ENCODE measurements at regions not wholly inside any gene's neighbourhood (a gene's known extent, or its start where the extent isn't known, plus 50 kb on each side); places are given as distances from the start of the nearest gene placed in this dataset.

DNA sequence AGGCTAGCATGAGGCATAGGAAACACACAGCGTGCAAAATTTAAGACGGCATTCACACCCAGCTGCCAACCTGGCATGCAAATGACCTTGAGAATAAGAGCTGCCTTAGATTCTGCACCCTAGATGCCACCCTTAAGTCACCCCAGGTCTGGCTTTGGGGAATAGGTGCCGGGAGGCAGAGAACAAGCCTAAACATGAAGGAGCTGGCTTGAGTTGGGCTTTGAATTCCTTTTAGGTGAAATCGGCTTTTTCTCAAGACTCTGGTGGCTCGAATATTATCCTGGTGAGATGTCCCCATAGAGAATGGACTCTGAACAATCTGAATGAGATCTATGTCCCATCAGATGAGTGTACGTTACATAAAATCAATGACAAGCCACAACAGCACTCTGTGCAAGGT lies 1090.5 kb downstream of the VRK1 start:
- H3K4me3 ChIP-seq (replicated peaks in 1 of 3; ENCODE audit: insufficient read depth in 1 of 3, low read depth in 2 of 3, low read length in 3 of 3): no peak overlapping the region
- no peak for TF ChIP-seq SIN3A (IDR thresholded peaks at IDR 0.05; ENCODE audit: borderline replicate concordance, low read depth, low read length)
- TF ChIP-seq, protein P1, sequence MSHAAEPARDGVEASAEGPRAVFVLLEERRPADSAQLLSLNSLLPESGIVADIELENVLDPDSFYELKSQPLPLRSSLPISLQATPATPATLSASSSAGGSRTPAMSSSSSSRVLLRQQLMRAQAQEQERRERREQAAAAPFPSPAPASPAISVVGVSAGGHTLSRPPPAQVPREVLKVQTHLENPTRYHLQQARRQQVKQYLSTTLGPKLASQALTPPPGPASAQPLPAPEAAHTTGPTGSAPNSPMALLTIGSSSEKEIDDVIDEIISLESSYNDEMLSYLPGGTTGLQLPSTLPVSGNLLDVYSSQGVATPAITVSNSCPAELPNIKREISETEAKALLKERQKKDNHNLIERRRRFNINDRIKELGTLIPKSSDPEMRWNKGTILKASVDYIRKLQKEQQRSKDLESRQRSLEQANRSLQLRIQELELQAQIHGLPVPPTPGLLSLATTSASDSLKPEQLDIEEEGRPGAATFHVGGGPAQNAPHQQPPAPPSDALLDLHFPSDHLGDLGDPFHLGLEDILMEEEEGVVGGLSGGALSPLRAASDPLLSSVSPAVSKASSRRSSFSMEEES (CRISPR knock-in tag; IDR thresholded peaks at IDR 0.05): no peak
- no peak for TF ChIP-seq SRSF4 (IDR thresholded peaks at IDR 0.05; ENCODE audit: low read depth, low read length, poor library complexity, severe bottlenecking)
- TF ChIP-seq DNMT3B (CRISPR knock-in tag; conservative IDR thresholded peaks at IDR 0.05): no peak
- TF ChIP-seq ZNF432 (CRISPR knock-in tag; IDR thresholded peaks at IDR 0.05; ENCODE audit: borderline replicate concordance): no peak
- BruUV-seq (replicated peaks): no TSS peak
- H4K20me1 ChIP-seq (ENCODE audit: insufficient read depth, low read length): no peaks in the 10 kb centered on the region
- H3K79me2 ChIP-seq (ENCODE audit: insufficient read depth, low read length): no peaks in the 10 kb centered on the region
- no peaks in the 10 kb centered on the region for H3K27me3 ChIP-seq (ENCODE audit: control insufficient read depth in 1 of 2, insufficient read depth in 2 of 2, low read length in 2 of 2)
- intact Hi-C loops (cut with micrococcal nuclease; ENCODE audit: unreplicated experiment): no loop called here
- H3K27ac ChIP-seq (ENCODE audit: extremely low read length, insufficient read depth, low read length): no peak overlapping the region
- FAIRE-seq: no peak
- no peak overlapping the region for H2AFZ ChIP-seq (ENCODE audit: low read length)
- in situ Hi-C loops (cut with HindIII; ENCODE audit: extremely low pct_ligation_motif_present, low pct_unique_long_range_greater_than_20kb): no loop called here
- no peak overlapping the region for H3K9ac ChIP-seq (ENCODE audit: insufficient read depth, low read depth, low read length)
- POLR2A ChIA-PET: no interaction called here
- no peaks in the 10 kb centered on the region for H3K36me3 ChIP-seq (replicated peaks in 1 of 2; ENCODE audit: control insufficient read depth in 1 of 2, insufficient read depth in 2 of 2, low read length in 2 of 2)
- 0% methylated on average over 6 of the region's 6 CpGs for WGBS (ENCODE audit: low lambda C conversion rate)
- H3K9me3 ChIP-seq (ENCODE audit: low read length): peaks cover 94% of the 10 kb centered on the region
- CTCF ChIA-PET (ENCODE audit: low intra/inter-chr PET ratio, low total read pairs): no interaction called here
- no peak overlapping the region for H3K4me2 ChIP-seq (ENCODE audit: low read depth, low read length)
- ATAC-seq: no peak
- no peak for DNase-seq (ENCODE audit: low spot score)
- H3K4me1 ChIP-seq (ENCODE audit: insufficient read depth, low read length): no peaks in the 10 kb centered on the region

DNA sequence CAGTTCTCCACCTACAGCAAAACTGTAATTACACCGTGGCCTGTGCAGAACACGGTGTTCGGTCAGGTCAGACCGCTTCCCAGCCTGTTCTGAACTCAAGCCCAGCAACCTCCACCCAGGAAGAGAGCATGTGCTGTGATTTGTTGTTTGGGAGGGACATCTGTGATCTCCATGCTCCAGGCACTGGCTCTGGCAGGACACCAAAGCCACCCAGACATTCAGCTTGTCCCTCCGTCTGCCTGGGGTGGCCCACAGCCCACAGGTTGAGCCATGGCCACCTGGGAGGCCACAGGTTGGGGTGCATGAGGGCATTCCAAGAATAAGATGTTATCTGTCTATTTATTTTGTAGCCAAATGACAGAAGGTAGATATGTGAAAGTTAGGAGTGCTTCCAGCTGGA lies 1091.1 kb downstream of the VRK1 start:
- TF ChIP-seq IKZF4 (CRISPR knock-in tag; IDR thresholded peaks at IDR 0.05; ENCODE audit: borderline replicate concordance, low read depth, not compliant biosample characterization): no peak
- no peak for TF ChIP-seq ONECUT2 (CRISPR knock-in tag; IDR thresholded peaks at IDR 0.05)
- DNase-seq (ENCODE audit: low spot score): no peak
- no peaks in the 10 kb centered on the region for H3K27me3 ChIP-seq (ENCODE audit: control insufficient read depth in 1 of 2, insufficient read depth in 2 of 2, low read length in 2 of 2)
- no peaks in the 10 kb centered on the region for H3K4me1 ChIP-seq (ENCODE audit: insufficient read depth, low read length)
- peaks cover 91% of the 10 kb centered on the region for H3K9me3 ChIP-seq (ENCODE audit: low read length)
- intact Hi-C loops (cut with micrococcal nuclease; ENCODE audit: unreplicated experiment) (no loop called here), in situ Hi-C loops (cut with HindIII; ENCODE audit: extremely low pct_ligation_motif_present, low pct_unique_long_range_greater_than_20kb) (no loop called here)
- ChIA-PET CTCF (ENCODE audit: low intra/inter-chr PET ratio, low total read pairs) (no interaction called here), POLR2A (no interaction called here)
- no peak overlapping the region for H3K27ac ChIP-seq (ENCODE audit: extremely low read length, insufficient read depth, low read length)
- no TSS peak for BruUV-seq (replicated peaks)
- no peak overlapping the region for H2AFZ ChIP-seq (ENCODE audit: low read length)
- no peak overlapping the region for H3K9ac ChIP-seq (ENCODE audit: insufficient read depth, low read depth, low read length)
- no peak for ATAC-seq
- WGBS (ENCODE audit: low lambda C conversion rate): 67% methylated on average over 1 of the region's 5 CpGs
- no peak overlapping the region for H3K4me3 ChIP-seq (replicated peaks in 1 of 3; ENCODE audit: insufficient read depth in 1 of 3, low read depth in 2 of 3, low read length in 3 of 3)
- H4K20me1 ChIP-seq (ENCODE audit: insufficient read depth, low read length): no peaks in the 10 kb centered on the region
- no peaks in the 10 kb centered on the region for H3K79me2 ChIP-seq (ENCODE audit: insufficient read depth, low read length)
- no peak overlapping the region for H3K4me2 ChIP-seq (ENCODE audit: low read depth, low read length)
- no peaks in the 10 kb centered on the region for H3K36me3 ChIP-seq (replicated peaks in 1 of 2; ENCODE audit: control insufficient read depth in 1 of 2, insufficient read depth in 2 of 2, low read length in 2 of 2)
- no peak for FAIRE-seq

Data from HepG2 (cell line).